Spleen (tissue), 11 donors: ENCODE measurements at regions not wholly inside any gene's neighbourhood (a gene's known extent, or its start where the extent isn't known, plus 50 kb on each side); places are given as distances from the start of the nearest gene placed in this dataset.
A peak's percentile ranks its signal among the peaks of the same experiment; 100 is the strongest.

ENCODE experiments used
- DNase-seq: peaks from one replicate; pipeline ENCODE4 v3.0.0-alpha.2; 2020
- H3K27ac ChIP-seq, 8 donors: fragments of 200-600 bp; sonication (generic) in 7 of 8; 1 replicate in 4 of 8; 2 replicates in 4 of 8; pipeline versions ENCODE4 v1.5.0 to v1.8.0; 2016 to 2021; ENCODE audit warnings: inconsistent platforms in 4 of 8, mild to moderate bottlenecking in 4 of 8, moderate library complexity in 1 of 8
- H3K27me3 ChIP-seq, 7 donors: fragments of 200-600 bp; sonication (generic) in 6 of 7; replicated peaks in 1 of 7; 1 replicate in 4 of 7; 2 replicates in 3 of 7; pipeline versions ENCODE4 v1.5.0 to v1.8.0; 2016 to 2021; ENCODE audit warnings: inconsistent platforms in 3 of 7, mild to moderate bottlenecking in 1 of 7
- H3K36me3 ChIP-seq, 6 donors: fragments of 200-600 bp; sonication (generic) in 5 of 6; 1 replicate in 4 of 6; 2 replicates in 2 of 6; pipeline versions ENCODE4 v1.5.0 to v1.8.0; 2016 to 2021; ENCODE audit warnings: inconsistent platforms in 2 of 6
- H3K4me1 ChIP-seq, 6 donors: fragments of 200-600 bp; sonication (generic) in 5 of 6; 1 replicate in 3 of 6; 2 replicates in 3 of 6; pipeline versions ENCODE4 v1.5.0 to v1.8.0; 2016 to 2021; ENCODE audit warnings: inconsistent platforms in 3 of 6
- H3K4me3 ChIP-seq, 8 donors: fragments of 200-600 bp; sonication (generic) in 7 of 8; 1 replicate in 4 of 8; 2 replicates in 4 of 8; pipeline versions ENCODE4 v1.5.0 to v1.8.0; 2016 to 2021; ENCODE audit warnings: inconsistent platforms in 4 of 8, mild to moderate bottlenecking in 4 of 8, moderate library complexity in 2 of 8
- H3K9me3 ChIP-seq, 8 donors: fragments of 200-600 bp; sonication (generic) in 7 of 8; 1 replicate in 4 of 8; 2 replicates in 4 of 8; pipeline versions ENCODE4 v1.5.0 to v1.8.0; 2016 to 2021; ENCODE audit warnings: inconsistent platforms in 4 of 8
- CTCF ChIP-seq, 11 experiments: fragments of 200-600 bp in 7 of 11; fragments of 450-650 bp in 4 of 11; sonication (generic) in 4 of 11; IDR thresholded peaks in 8 of 11; conservative IDR thresholded peaks in 3 of 11; 1 replicate in 7 of 11; 2 replicates in 4 of 11; pipeline versions ENCODE4 v1.4.0 to v1.8.0; 2016 to 2021; ENCODE audit warnings: antibody characterized with exemption in 11 of 11, inconsistent platforms in 4 of 11, mild to moderate bottlenecking in 1 of 11
- POLR2A ChIP-seq, 3 donors: fragments of 450-650 bp; IDR thresholded peaks; one replicate each; pipeline ENCODE4 v1.5.1; 2017; ENCODE audit warnings: antibody characterized with exemption in 3 of 3, mild to moderate bottlenecking in 1 of 3
- POLR2AphosphoS5 ChIP-seq, 3 donors: sonication (generic); formaldehyde crosslinking; IDR thresholded peaks; one replicate each; pipeline ENCODE4 v1.5.1; 2017; ENCODE audit warnings: antibody characterized with exemption in 3 of 3
- WGBS, 5 donors: extraction: QIAGEN DNeasy Blood & Tissue Kit in 3 of 5; methylation state at CpG; one replicate each; pipeline versions ENCODE4 v1.1.5 to v1.1.7; 2013 to 2018; 5-methylcytosine and 5-hydroxymethylcytosine counted together
- intact Hi-C: fragments of 100-400 bp; cut with DNase I; formaldehyde crosslinking; loops from one replicate; pipeline ENCODE4 v1.15.0; 2023; ENCODE audit warnings: low total_unique reads
- donor health status: healthy with polysubstance abuse.
- donor health status: DM: no; HTN: no; CAD: no; lungs with moderate emphysema.
- donor health status: DM: no; HTN: no; CAD: no.
- donor health status: Bipolar disorder and iron deficiency.
- donor health status: healthy.
- donor health status: DM: no; HTN: no; CAD: no.
- donor health status: DM: yes; HTN: yes; CAD: no.

- H3K27ac ChIP-seq: no peak overlapping the region
- no peak for TF ChIP-seq CTCF (IDR thresholded peaks at IDR 0.05 in 8 of 11, conservative IDR thresholded peaks at IDR 0.05 in 3 of 11)
- no peak for TF ChIP-seq POLR2AphosphoS5 (IDR thresholded peaks at IDR 0.05)
- TF ChIP-seq POLR2A (IDR thresholded peaks at IDR 0.05): no peak
Measured at GRCh38 chr3:106251160-106251892, 382.5 kb upstream of the CBLB start.

GRCh38 chr3:106255870-106256248 is 387.0 kb upstream of the CBLB start:
- WGBS, 5 donors: 62 to 82% (median 81%) methylated on average over 4 to 6 of the region's 6 CpGs

More at GRCh38 chr3:106251160-106251892, 382.5 kb upstream of the CBLB start:
- H3K27me3 ChIP-seq: no peaks in the 10 kb centered on the region
- H3K4me3 ChIP-seq: no peak overlapping the region
- 91 to 100% (median 97%) methylated on average over 2 of the region's 2 CpGs for WGBS, 5 donors
- H3K9me3 ChIP-seq: peaks cover 0 to 21% (median 11%) of the 10 kb centered on the region in 8 donors
- DNase-seq: no peak
- H3K36me3 ChIP-seq: no peaks in the 10 kb centered on the region
- H3K4me1 ChIP-seq: peaks cover 0 to 5% (median 0%) of the 10 kb centered on the region in 6 donors
- intact Hi-C loops: no loop called here

GRCh38 chr3:106256249-106256957 is 387.6 kb upstream of the CBLB start:
- Histone ChIP-seq H3K27me3 (no peaks in the 10 kb centered on the region), H3K27ac (peak overlapping the region in 7 of 8 donors; percentile 58 to 85 (median 80)), H3K9me3 (peaks cover 0 to 6% (median under 1%) of the 10 kb centered on the region in 8 donors), H3K4me3 (peak overlapping the region in 7 of 8 donors; percentile 20 to 57 (median 29)), H3K4me1 (peaks cover 0 to 5% (median 0%) of the 10 kb centered on the region in 6 donors), H3K36me3 (no peaks in the 10 kb centered on the region)
- intact Hi-C loops: no loop called here
- peak; percentile 77 for DNase-seq
- WGBS, 5 donors: 64 to 79% (median 74%) methylated on average over 11 of the region's 11 CpGs
- TF ChIP-seq CTCF (IDR thresholded peaks at IDR 0.05 in 8 of 11, conservative IDR thresholded peaks at IDR 0.05 in 3 of 11) (no peak), POLR2AphosphoS5 (IDR thresholded peaks at IDR 0.05) (no peak), POLR2A (IDR thresholded peaks at IDR 0.05) (no peak)

More at GRCh38 chr3:106255870-106256248, 387.0 kb upstream of the CBLB start:
- DNase-seq: peak; percentile 90
- peaks cover 0 to 5% (median 0%) of the 10 kb centered on the region in 6 donors for H3K4me1 ChIP-seq
- H3K9me3 ChIP-seq: peaks cover 0 to 12% (median 6%) of the 10 kb centered on the region in 8 donors
- H3K27me3 ChIP-seq: no peaks in the 10 kb centered on the region
- peak overlapping the region in 7 of 8 donors; percentile 58 to 85 (median 80) for H3K27ac ChIP-seq
- TF ChIP-seq POLR2AphosphoS5 (IDR thresholded peaks at IDR 0.05) (peak in 2 of 3 donors; percentile 64 to 75), POLR2A (IDR thresholded peaks at IDR 0.05) (peak in 1 of 3 donors; percentile 49), CTCF (IDR thresholded peaks at IDR 0.05 in 8 of 11, conservative IDR thresholded peaks at IDR 0.05 in 3 of 11) (no peak)
- intact Hi-C loops: no loop called here
- H3K4me3 ChIP-seq: peak overlapping the region in 7 of 8 donors; percentile 20 to 57 (median 29)
- no peaks in the 10 kb centered on the region for H3K36me3 ChIP-seq

GRCh38 chr3:106257172-106257571 is 388.4 kb upstream of the CBLB start:
- peak overlapping the region in 4 of 8 donors; percentile 73 to 85 (median 82) for H3K27ac ChIP-seq
- no peak for DNase-seq
- no peak for TF ChIP-seq CTCF (IDR thresholded peaks at IDR 0.05 in 8 of 11, conservative IDR thresholded peaks at IDR 0.05 in 3 of 11)
- no peak for TF ChIP-seq POLR2A (IDR thresholded peaks at IDR 0.05)
- no peak for TF ChIP-seq POLR2AphosphoS5 (IDR thresholded peaks at IDR 0.05)
- 80 to 88% (median 85%) methylated on average over 3 of the region's 3 CpGs for WGBS, 5 donors
- peak overlapping the region in 4 of 8 donors; percentile 21 to 57 (median 34) for H3K4me3 ChIP-seq
- peaks cover 0 to 3% (median 0%) of the 10 kb centered on the region in 8 donors for H3K9me3 ChIP-seq
- peaks cover 0 to 5% (median 0%) of the 10 kb centered on the region in 6 donors for H3K4me1 ChIP-seq
- H3K36me3 ChIP-seq: no peaks in the 10 kb centered on the region
- intact Hi-C loops: no loop called here
- no peaks in the 10 kb centered on the region for H3K27me3 ChIP-seq
